Fibroblast of skin of right biceps (primary cell): ENCODE measurements at regions not wholly inside any gene's neighbourhood (a gene's known extent, or its start where the extent isn't known, plus 50 kb on each side); places are given as distances from the start of the nearest gene placed in this dataset.
A peak's percentile ranks its signal among the peaks of the same experiment; 100 is the strongest.
"Not testable (repeated sequence)": the region's sequence is repeated elsewhere in the genome, so short reads cannot be mapped to it uniquely, and the experiment has no call there.

Experiments used
- DNase-seq: peaks from one replicate; pipeline ENCODE4 v3.0.0-alpha.2; 2013

GRCh38 chr4:114310296-114310925, 288.2 kb upstream of the UGT8 start:
- DNase-seq = no peak

GRCh38 chr4:114311787-114312186, 286.8 kb upstream of the UGT8 start:
- DNase-seq = no peak

- no peak for DNase-seq
These were observed 286.3 kb upstream of the UGT8 start for GRCh38 chr4:114312338-114312737.

GRCh38 chr4:114316789-114317188, 281.8 kb upstream of the UGT8 start:
- DNase-seq = no peak

- DNase-seq = no peak
These were observed 281.0 kb upstream of the UGT8 start for GRCh38 chr4:114317564-114317963.

- no peak for DNase-seq
These were observed 280.3 kb upstream of the UGT8 start for GRCh38 chr4:114318309-114318708.

GRCh38 chr4:114320126-114320525, 278.5 kb upstream of the UGT8 start:
- peak; percentile 24 for DNase-seq

- DNase-seq = no peak
These were observed 277.2 kb upstream of the UGT8 start for GRCh38 chr4:114321366-114321765.

- DNase-seq = no peak
These were observed 274.8 kb upstream of the UGT8 start for GRCh38 chr4:114323841-114324240.

- no peak for DNase-seq
These were observed 272.2 kb upstream of the UGT8 start for GRCh38 chr4:114326358-114326757.

GRCh38 chr4:114332119-114332518, 266.5 kb upstream of the UGT8 start:
- no peak for DNase-seq

GRCh38 chr4:114334363-114334762, 264.2 kb upstream of the UGT8 start:
- DNase-seq = not testable (repeated sequence)

- peak; percentile 74 for DNase-seq
These were observed 263.7 kb upstream of the UGT8 start for GRCh38 chr4:114334884-114335330.

- no peak for DNase-seq
These were observed 263.3 kb upstream of the UGT8 start for GRCh38 chr4:114335339-114335738.

- DNase-seq = peak; percentile 36
These were observed 255.6 kb upstream of the UGT8 start for GRCh38 chr4:114343015-114343414.

- DNase-seq = peak; percentile 78
These were observed 248.9 kb upstream of the UGT8 start for GRCh38 chr4:114349543-114350175.

GRCh38 chr4:114358901-114359300, 239.7 kb upstream of the UGT8 start:
- no peak for DNase-seq

GRCh38 chr4:114361249-114361648, 237.4 kb upstream of the UGT8 start:
- no peak for DNase-seq

- DNase-seq = peak; percentile 98
These were observed 233.8 kb upstream of the UGT8 start for GRCh38 chr4:114364857-114365256.

GRCh38 chr4:114365591-114365990, 233.0 kb upstream of the UGT8 start:
- no peak for DNase-seq

- peak; percentile 56 for DNase-seq
These were observed 232.2 kb upstream of the UGT8 start for GRCh38 chr4:114366368-114366767.

GRCh38 chr4:114368751-114369150, 229.9 kb upstream of the UGT8 start:
- no peak for DNase-seq

- DNase-seq = no peak
These were observed 225.1 kb upstream of the UGT8 start for GRCh38 chr4:114373508-114373907.

GRCh38 chr4:114378305-114378903, 220.2 kb upstream of the UGT8 start:
- peak; percentile 68 for DNase-seq
